K562 (cell line): ENCODE measurements at regions not wholly inside any gene's neighbourhood (a gene's known extent, or its start where the extent isn't known, plus 50 kb on each side); places are given as distances from the start of the nearest gene placed in this dataset.

Experiments
- ATAC-seq: fragments of 200-7000 bp; cut with Tn5 transposase; 3 replicates; pipeline ENCODE4 v1.9.1; 2020; ENCODE audit warnings: moderate library complexity
- BruUV-seq: library from RNA; stranded (reverse); fragments of 400-500 nt; replicated peaks from 2 replicates; lab custom pipeline; 2021; lab: Mats Ljungman, UMichigan
- CTCF ChIA-PET: fragments of 300-600 bp; formaldehyde crosslinking; extraction: SDS; loops from one replicate; lab custom pipeline; 2021; ENCODE audit warnings: low intra/inter-chr PET ratio; lab: Yijun Ruan, JAX
- POLR2A ChIA-PET: fragments of 300-600, 350-650 bp; sonication (Branson Sonifier 250); formaldehyde crosslinking; extraction: SDS; loops from one replicate; lab custom pipeline; 2021; ENCODE audit warnings: antibody characterized with exemption, inconsistent platforms; lab: Yijun Ruan, JAX
- DNase-seq, 4 experiments: peaks; one replicate each; pipeline versions ENCODE4 v3.0.0 to v3.0.0-alpha.2; 2011 to 2018; ENCODE audit warnings: low spot score in 3 of 4, mixed read lengths in 3 of 4; ENCODE audit errors: extremely low read depth in 1 of 4
- FAIRE-seq: peaks from 2 replicates; lab custom pipeline; 2011; peaks lifted over from hg19 to GRCh38; lab: Jason Lieb, UNC
- H2AFZ ChIP-seq: 2 replicates; pipeline ENCODE4 v1.6.0; 2011; ENCODE audit warnings: low read depth, low read length, control low read depth, inconsistent platforms
- H3K27ac ChIP-seq: fragments of 200-600 bp; 3 replicates; pipeline ENCODE4 v1.8.0; 2011; ENCODE audit warnings: low read depth, mild to moderate bottlenecking, control low read depth, inconsistent platforms, low read length, moderate library complexity, mixed read lengths; ENCODE audit errors: extremely low read depth
- H3K27me3 ChIP-seq, 2 experiments: fragments of 300-600 bp in 1 of 2; 2 replicates in 1 of 2; 3 replicates in 1 of 2; pipeline versions ENCODE4 v1.6.0 to v1.8.0; 2011; ENCODE audit warnings: inconsistent platforms in 2 of 2, low read length in 2 of 2, mild to moderate bottlenecking in 1 of 2, mixed read lengths in 1 of 2, moderate library complexity in 1 of 2; ENCODE audit not compliant: control insufficient read depth in 2 of 2, insufficient read depth in 2 of 2
- H3K36me3 ChIP-seq: fragments of 300-600 bp; 3 replicates; pipeline ENCODE4 v1.8.0; 2011; ENCODE audit warnings: mild to moderate bottlenecking, low read length, inconsistent platforms; ENCODE audit not compliant: control insufficient read depth, insufficient read depth
- H3K4me1 ChIP-seq, 2 experiments: fragments of 200-600 bp in 1 of 2; replicated peaks in 1 of 2; 2 replicates in 1 of 2; 3 replicates in 1 of 2; pipeline versions ENCODE4 v1.5.1 to v1.8.0; 2011; ENCODE audit warnings: inconsistent platforms in 2 of 2, low read length in 2 of 2, mild to moderate bottlenecking in 1 of 2, mixed read lengths in 1 of 2, moderate library complexity in 1 of 2; ENCODE audit not compliant: control insufficient read depth in 2 of 2, insufficient read depth in 2 of 2
- H3K4me2 ChIP-seq: 2 replicates; pipeline ENCODE4 v1.6.1; 2011; ENCODE audit warnings: low read length, control low read depth, inconsistent platforms, mixed read lengths; ENCODE audit not compliant: insufficient read depth
- H3K4me3 ChIP-seq: fragments of 200-600 bp; sonication (generic), shearing (Covaris generic); 2 replicates; pipeline ENCODE4 v1.5.1; 2016; ENCODE audit warnings: control low read depth, inconsistent platforms
- H3K79me2 ChIP-seq: fragments of 200-600 bp; 3 replicates; pipeline ENCODE4 v1.8.0; 2011; ENCODE audit warnings: low read length, inconsistent platforms; ENCODE audit not compliant: control insufficient read depth, insufficient read depth
- H3K9ac ChIP-seq, 2 experiments: 2 replicates each; pipeline versions ENCODE4 v1.6.0 to v1.6.1; 2011; ENCODE audit warnings: low read depth in 2 of 2, low read length in 2 of 2, control low read depth in 1 of 2, inconsistent platforms in 1 of 2, mild to moderate bottlenecking in 1 of 2, mixed read lengths in 1 of 2; ENCODE audit not compliant: insufficient read depth in 1 of 2
- H3K9me1 ChIP-seq: one replicate; pipeline ENCODE4 v1.6.0; 2011; ENCODE audit warnings: inconsistent platforms, mild to moderate bottlenecking, low read length, moderate library complexity; ENCODE audit not compliant: control insufficient read depth, insufficient read depth
- H3K9me3 ChIP-seq: replicated peaks from 2 replicates; pipeline ENCODE4 v1.5.1; 2011; ENCODE audit warnings: low read depth, low read length, inconsistent platforms; ENCODE audit not compliant: control insufficient read depth, insufficient read depth
- H4K20me1 ChIP-seq: replicated peaks from 2 replicates; pipeline ENCODE4 v1.6.1; 2011; ENCODE audit warnings: low read length, inconsistent platforms, mixed read lengths; ENCODE audit not compliant: control insufficient read depth, insufficient read depth
- ADNP ChIP-seq: fragments of 200-800 bp; sonication (Bioruptor generic); IDR thresholded peaks from 2 replicates; pipeline ENCODE4 v1.6.1; 2016; ENCODE audit warnings: missing genetic modification characterization, missing compliant biosample characterization
- NFIC ChIP-seq: fragments of 450-650 bp; IDR thresholded peaks from 2 replicates; pipeline ENCODE4 v1.6.1; 2017; ENCODE audit warnings: mild to moderate bottlenecking, inconsistent platforms
- OTX1 ChIP-seq: fragments of 450-650 bp; formaldehyde crosslinking; IDR thresholded peaks from 2 replicates; pipeline ENCODE4 v1.4.0; 2022; ENCODE audit warnings: mild to moderate bottlenecking
- PCBP2 ChIP-seq: fragments of 200-400 bp; formaldehyde crosslinking; IDR thresholded peaks from 2 replicates; pipeline ENCODE4 v1.6.1; 2018; ENCODE audit warnings: low read length, low read depth, mild to moderate bottlenecking, moderate library complexity; ENCODE audit not compliant: poor library complexity, severe bottlenecking
- RBM39 ChIP-seq: fragments of 200-400 bp; formaldehyde crosslinking; optimal IDR thresholded peaks from 2 replicates; pipeline ENCODE3; 2018; ENCODE audit warnings: low read depth, low read length
- TCF7 ChIP-seq: sonication (generic); IDR thresholded peaks from 2 replicates; pipeline ENCODE4 v1.6.1; 2016; ENCODE audit warnings: antibody characterized with exemption, borderline replicate concordance
- ZNF699 ChIP-seq: fragments of 250-450 bp; sonication (Bioruptor Pico); IDR thresholded peaks from 2 replicates; pipeline ENCODE4 v1.8.0; 2021; ENCODE audit warnings: mild to moderate bottlenecking, moderate library complexity; ENCODE audit not compliant: insufficient replicate concordance
- WGBS: fragments of 100-300 bp; shearing (Covaris generic); methylation state at CpG from one replicate; pipeline ENCODE4 v1.1.6; 2016; ENCODE audit warnings: low coverage, mixed read lengths; ENCODE audit not compliant: insufficient coverage; ENCODE audit errors: missing lambda C conversion rate; 5-methylcytosine and 5-hydroxymethylcytosine counted together
- in situ Hi-C: fragments of 300-500 bp; cut with MboI; formaldehyde crosslinking; loops from 4 replicates; pipeline ENCODE4 v1.15.0; 2018; ENCODE audit warnings: inconsistent platforms, mixed read lengths
- intact Hi-C: fragments of 100-400 bp; cut with micrococcal nuclease; formaldehyde crosslinking; loops from 2 replicates; pipeline ENCODE4 v1.14.2; 2022
- TF ChIP-seq, protein P1 (sequence below), 2 experiments: IDR thresholded peaks; 2 replicates each; pipeline ENCODE4 v1.6.1; 2011; ENCODE audit warnings: borderline replicate concordance in 1 of 2, control low read depth in 1 of 2, low read depth in 1 of 2, low read length in 1 of 2, mild to moderate bottlenecking in 1 of 2, mixed read lengths in 1 of 2, moderate library complexity in 1 of 2; ENCODE audit not compliant: insufficient read depth in 1 of 2, insufficient read length in 1 of 2, poor library complexity in 1 of 2, severe bottlenecking in 1 of 2; ENCODE audit errors: extremely low read depth in 1 of 2

DNA sequence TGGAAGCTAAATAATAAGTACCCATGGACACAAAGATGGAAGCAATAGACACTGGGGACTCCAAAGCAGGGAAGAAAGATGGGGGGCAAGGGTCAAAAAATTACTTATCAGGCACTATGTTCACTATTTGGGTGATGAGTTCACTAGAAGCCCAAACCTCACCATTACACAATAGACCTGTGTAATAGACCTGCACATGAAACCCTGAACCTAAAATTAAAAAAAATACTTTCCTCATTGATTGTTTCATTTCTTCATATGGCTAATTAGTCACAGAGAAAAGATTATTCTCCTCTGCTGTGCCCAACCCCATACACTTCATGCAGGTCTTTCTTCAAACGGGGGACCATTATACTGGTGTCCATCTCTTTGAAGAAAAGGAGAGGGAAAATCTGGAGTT is 213.0 kb upstream of the DTNBP1 start (continued):
- no peak for TF ChIP-seq OTX1
- no peak for TF ChIP-seq PCBP2
- no peak for TF ChIP-seq ZNF699 (CRISPR knock-in tag)
- no peak for TF ChIP-seq TCF7
- TF ChIP-seq RBM39, result no peak
- no peak for TF ChIP-seq NFIC

DNA sequence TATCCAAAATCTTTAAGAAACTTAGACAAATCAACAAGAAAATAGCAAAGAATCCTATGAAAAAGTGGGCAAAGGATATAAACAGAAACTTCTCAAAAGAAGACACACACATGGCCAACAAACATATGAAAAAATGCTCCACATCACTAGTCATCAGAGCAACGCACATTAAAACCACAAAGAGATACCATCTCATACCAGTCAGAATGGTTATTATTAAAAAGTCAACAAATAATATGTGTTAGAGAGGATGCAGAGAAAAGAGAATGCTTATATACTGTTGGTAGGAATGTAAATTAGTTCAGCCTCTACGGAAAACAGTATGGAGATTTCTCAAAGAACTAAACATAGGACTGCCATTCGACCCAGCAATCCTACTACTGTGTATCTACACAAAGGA is 212.0 kb upstream of the DTNBP1 start:
- in situ Hi-C loops (no loop called here), intact Hi-C loops (no loop called here)
- Histone ChIP-seq H3K36me3 (no peaks in the 10 kb centered on the region), H4K20me1 (no peaks in the 10 kb centered on the region), H3K4me3 (no peak overlapping the region), H3K4me1 (peaks cover 4 to 12% of the 10 kb centered on the region in 2 experiments), H2AFZ (no peak overlapping the region), H3K27me3 (no peaks in the 10 kb centered on the region; a peak in 1 of 5 replicates), H3K27ac (no peak overlapping the region), H3K4me2 (no peak overlapping the region), H3K9ac (no peak overlapping the region), H3K9me1 (no peaks in the 10 kb centered on the region), H3K79me2 (no peaks in the 10 kb centered on the region), H3K9me3 (no peaks in the 10 kb centered on the region)
- POLR2A ChIA-PET, result interaction anchor here (0.6 to 2.7 kb wide), 7 partner anchors 12 to 259 kb away, joined by 3 to 8 read pairs (median 3); no protein-coding TSS in a partner anchor
- DNase-seq (no peak), FAIRE-seq (no peak), ATAC-seq (no peak)
- no TSS peak for BruUV-seq
- CTCF ChIA-PET, result no interaction called here
- WGBS, result 41% methylated on average over 3 of the region's 3 CpGs
- TF ChIP-seq ADNP (tag), result no peak
- TF ChIP-seq, protein P1, sequence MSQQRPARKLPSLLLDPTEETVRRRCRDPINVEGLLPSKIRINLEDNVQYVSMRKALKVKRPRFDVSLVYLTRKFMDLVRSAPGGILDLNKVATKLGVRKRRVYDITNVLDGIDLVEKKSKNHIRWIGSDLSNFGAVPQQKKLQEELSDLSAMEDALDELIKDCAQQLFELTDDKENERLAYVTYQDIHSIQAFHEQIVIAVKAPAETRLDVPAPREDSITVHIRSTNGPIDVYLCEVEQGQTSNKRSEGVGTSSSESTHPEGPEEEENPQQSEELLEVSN (IDR thresholded peaks at IDR 0.05; ENCODE audit: borderline replicate concordance in 1 of 2, extremely low read depth in 1 of 2, insufficient read depth in 1 of 2, insufficient read length in 1 of 2, low read depth in 1 of 2, low read length in 1 of 2, poor library complexity in 1 of 2, severe bottlenecking in 1 of 2), result no peak
